ENCODE measurements at regions not wholly inside any gene's neighbourhood (a gene's known extent, or its start where the extent isn't known, plus 50 kb on each side); places are given as distances from the start of the nearest gene placed in this dataset.

DNA sequence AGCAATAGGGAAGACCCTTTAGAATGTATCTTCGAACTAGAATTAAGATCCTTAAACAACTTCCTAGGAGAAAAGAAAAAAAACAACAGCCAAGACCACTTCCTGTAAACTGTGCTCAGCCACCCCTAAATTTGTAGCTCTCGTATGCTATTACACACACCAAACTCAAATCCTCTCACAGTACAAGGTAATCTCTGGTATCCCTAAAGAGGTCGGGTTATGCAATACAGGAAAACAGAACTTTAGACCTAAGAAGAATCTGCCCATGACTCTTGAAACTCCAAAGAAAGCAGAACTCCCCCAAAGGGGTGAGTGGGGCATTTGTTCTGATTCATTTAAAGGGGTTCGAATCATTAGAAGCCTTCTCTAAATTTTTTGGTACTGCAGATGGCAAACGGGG lies 170.9 kb upstream of the CASK start:
- intact Hi-C loops (cut with DNase I): no loop called here
- H3K4me3 ChIP-seq: no peak overlapping the region
- no peaks in the 10 kb centered on the region for H3K36me3 ChIP-seq
- ATAC-seq (peak; percentile 57), DNase-seq (no peak)
- H3K4me1 ChIP-seq: no peaks in the 10 kb centered on the region
- TF ChIP-seq, protein P1, sequence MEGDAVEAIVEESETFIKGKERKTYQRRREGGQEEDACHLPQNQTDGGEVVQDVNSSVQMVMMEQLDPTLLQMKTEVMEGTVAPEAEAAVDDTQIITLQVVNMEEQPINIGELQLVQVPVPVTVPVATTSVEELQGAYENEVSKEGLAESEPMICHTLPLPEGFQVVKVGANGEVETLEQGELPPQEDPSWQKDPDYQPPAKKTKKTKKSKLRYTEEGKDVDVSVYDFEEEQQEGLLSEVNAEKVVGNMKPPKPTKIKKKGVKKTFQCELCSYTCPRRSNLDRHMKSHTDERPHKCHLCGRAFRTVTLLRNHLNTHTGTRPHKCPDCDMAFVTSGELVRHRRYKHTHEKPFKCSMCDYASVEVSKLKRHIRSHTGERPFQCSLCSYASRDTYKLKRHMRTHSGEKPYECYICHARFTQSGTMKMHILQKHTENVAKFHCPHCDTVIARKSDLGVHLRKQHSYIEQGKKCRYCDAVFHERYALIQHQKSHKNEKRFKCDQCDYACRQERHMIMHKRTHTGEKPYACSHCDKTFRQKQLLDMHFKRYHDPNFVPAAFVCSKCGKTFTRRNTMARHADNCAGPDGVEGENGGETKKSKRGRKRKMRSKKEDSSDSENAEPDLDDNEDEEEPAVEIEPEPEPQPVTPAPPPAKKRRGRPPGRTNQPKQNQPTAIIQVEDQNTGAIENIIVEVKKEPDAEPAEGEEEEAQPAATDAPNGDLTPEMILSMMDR (IDR thresholded peaks at IDR 0.05): no peak
- no peaks in the 10 kb centered on the region for H3K9me3 ChIP-seq
- no peak overlapping the region for H3K27ac ChIP-seq
- H3K27me3 ChIP-seq: no peaks in the 10 kb centered on the region

DNA sequence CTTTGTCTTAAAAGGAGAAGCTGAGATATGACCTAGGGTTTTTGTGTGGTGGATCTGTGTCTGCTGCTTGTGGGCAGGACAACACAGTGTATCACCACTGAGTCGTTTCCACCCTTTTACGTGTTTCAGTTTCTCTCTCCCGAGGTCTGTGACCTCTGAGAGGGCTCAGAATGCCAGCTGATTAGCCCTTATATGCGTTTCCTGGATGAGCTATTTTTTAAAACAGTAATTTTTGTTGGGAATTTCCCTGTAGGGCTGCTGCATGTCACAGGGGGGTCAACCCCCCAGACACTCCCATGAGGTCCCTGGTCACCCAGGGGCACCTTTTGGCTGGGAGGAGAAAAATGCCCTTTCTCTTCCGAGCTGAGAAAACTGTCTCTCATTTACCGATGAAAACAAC lies 170.4 kb upstream of the CASK start:
- H3K36me3 ChIP-seq: no peaks in the 10 kb centered on the region
- H3K4me3 ChIP-seq: no peak overlapping the region
- no peaks in the 10 kb centered on the region for H3K4me1 ChIP-seq
- intact Hi-C loops (cut with DNase I): no loop called here
- no peaks in the 10 kb centered on the region for H3K27me3 ChIP-seq
- ATAC-seq: peak; percentile 24
- no peak overlapping the region for H3K27ac ChIP-seq
- DNase-seq: no peak
- H3K9me3 ChIP-seq: no peaks in the 10 kb centered on the region
- TF ChIP-seq, protein P1 (IDR thresholded peaks at IDR 0.05): no peak

DNA sequence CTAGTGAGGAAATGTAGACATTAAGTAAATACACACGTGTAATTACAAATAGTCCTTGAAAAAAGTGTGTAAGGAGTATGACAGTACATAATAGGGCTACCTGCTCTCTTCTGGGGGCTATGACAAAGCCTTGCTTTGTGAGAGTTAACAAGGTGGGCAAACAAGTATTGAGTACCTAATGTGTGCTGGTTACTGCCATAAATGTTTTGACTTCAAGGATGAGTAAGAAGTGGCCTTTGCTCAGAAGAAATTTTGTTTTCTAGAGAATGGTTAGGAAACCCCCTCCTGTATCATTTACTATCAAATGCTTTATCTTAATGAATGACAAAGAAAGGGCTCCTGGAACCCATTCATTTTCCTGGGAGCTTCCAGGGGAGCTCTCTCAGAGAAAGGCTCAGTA lies 167.0 kb upstream of the CASK start:
- no peak overlapping the region for H3K27ac ChIP-seq
- H3K4me3 ChIP-seq: no peak overlapping the region
- no peaks in the 10 kb centered on the region for H3K4me1 ChIP-seq
- no peaks in the 10 kb centered on the region for H3K36me3 ChIP-seq
- no peaks in the 10 kb centered on the region for H3K27me3 ChIP-seq
- DNase-seq: no peak
- intact Hi-C loops (cut with DNase I): no loop called here
- no peaks in the 10 kb centered on the region for H3K9me3 ChIP-seq
- no peak for ATAC-seq
- TF ChIP-seq, protein P1 (IDR thresholded peaks at IDR 0.05): no peak

DNA sequence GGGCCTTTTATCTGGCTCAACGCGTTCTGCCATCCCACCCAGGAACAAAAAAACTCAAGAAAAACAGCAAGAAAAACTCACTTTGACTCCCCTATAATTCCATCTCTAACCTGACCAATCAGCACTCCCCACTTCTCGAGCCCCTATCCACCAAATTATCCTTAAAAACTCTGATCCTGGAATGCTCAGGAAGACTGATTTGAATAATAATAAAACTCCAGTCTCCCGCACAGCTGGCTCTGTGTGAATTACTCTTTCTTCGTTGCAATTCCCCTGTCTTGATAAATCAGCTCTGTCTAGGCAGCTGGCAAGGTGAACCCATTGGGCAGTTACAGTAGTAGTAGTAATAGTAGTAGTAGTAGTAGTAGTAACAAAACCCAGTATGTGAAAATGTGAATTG lies 165.7 kb upstream of the CASK start:
- no peaks in the 10 kb centered on the region for H3K36me3 ChIP-seq
- no peaks in the 10 kb centered on the region for H3K4me1 ChIP-seq
- H3K4me3 ChIP-seq: no peak overlapping the region
- H3K27me3 ChIP-seq: no peaks in the 10 kb centered on the region
- no peak for ATAC-seq
- TF ChIP-seq, protein P1 (IDR thresholded peaks at IDR 0.05): no peak
- H3K9me3 ChIP-seq: no peaks in the 10 kb centered on the region
- no peak for DNase-seq
- H3K27ac ChIP-seq: no peak overlapping the region
- intact Hi-C loops (cut with DNase I): no loop called here

DNA sequence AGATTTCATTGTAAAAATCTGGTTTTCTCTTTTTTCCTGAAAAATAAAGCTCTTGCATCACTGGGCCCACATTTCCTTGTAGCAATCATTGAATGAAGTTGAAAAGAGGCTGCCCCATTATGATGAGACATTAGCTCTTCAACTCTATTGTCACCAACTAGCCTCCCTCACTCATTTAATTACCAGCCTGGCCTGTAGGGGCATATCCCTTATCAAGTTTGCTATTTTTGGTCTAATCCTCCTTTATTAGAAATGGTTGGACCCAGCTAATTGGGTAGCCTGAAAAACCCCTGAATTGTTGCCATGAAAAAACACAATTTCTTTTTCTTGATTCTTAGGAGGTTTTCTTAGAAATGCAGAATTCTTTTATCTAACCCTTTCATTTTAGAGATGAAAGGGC lies 164.6 kb upstream of the CASK start:
- Histone ChIP-seq H3K36me3 (no peaks in the 10 kb centered on the region), H3K27me3 (no peaks in the 10 kb centered on the region), H3K4me3 (no peak overlapping the region), H3K27ac (no peak overlapping the region), H3K4me1 (no peaks in the 10 kb centered on the region), H3K9me3 (no peaks in the 10 kb centered on the region)
- ATAC-seq (no peak), DNase-seq (no peak)
- intact Hi-C loops (cut with DNase I): no loop called here
- TF ChIP-seq, protein P1 (IDR thresholded peaks at IDR 0.05): no peak

All from left lung (tissue), 4 donors.